HG02642 (cell line): ENCODE measurements at regions not wholly inside any gene's neighbourhood (a gene's known extent, or its start where the extent isn't known, plus 50 kb on each side); places are given as distances from the start of the nearest gene placed in this dataset.
"Not testable (repeated sequence)": the region's sequence is repeated elsewhere in the genome, so short reads cannot be mapped to it uniquely, and the experiment has no call there.

ENCODE experiments used
- ATAC-seq: cut with Tn5 transposase; IDR thresholded peaks from one replicate; pipeline ENCODE4 v1.9.1; 2021; ENCODE audit warnings: mild to moderate bottlenecking; ENCODE audit not compliant: unreplicated experiment, poor library complexity

GRCh38 chr5:89794504-89794903 lies 615.1 kb downstream of the CETN3 start:
- ATAC-seq = not testable (repeated sequence)

GRCh38 chr5:89779734-89780133 lies 629.8 kb downstream of the CETN3 start:
- not testable (repeated sequence) for ATAC-seq

DNA sequence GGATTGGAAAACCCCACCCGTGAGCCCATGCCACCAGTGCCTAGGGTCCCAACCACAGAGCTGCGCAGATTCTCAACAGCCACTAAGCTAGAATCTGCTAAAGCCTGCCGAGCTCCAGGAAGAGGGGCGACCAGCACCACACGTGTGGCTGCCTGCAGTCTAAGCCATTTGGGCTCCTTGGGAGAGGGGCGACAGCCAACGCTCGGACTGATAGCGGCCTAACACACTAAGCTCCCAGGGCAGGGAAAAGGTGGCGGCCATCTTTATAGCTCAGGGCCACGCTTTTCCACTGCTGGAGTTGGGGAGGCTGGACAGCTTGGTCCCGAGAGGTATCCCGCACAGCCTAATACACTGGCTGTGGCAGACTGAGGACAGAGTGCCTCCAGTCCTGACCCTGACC lies 631.8 kb downstream of the CETN3 start:
- no peak for ATAC-seq

DNA sequence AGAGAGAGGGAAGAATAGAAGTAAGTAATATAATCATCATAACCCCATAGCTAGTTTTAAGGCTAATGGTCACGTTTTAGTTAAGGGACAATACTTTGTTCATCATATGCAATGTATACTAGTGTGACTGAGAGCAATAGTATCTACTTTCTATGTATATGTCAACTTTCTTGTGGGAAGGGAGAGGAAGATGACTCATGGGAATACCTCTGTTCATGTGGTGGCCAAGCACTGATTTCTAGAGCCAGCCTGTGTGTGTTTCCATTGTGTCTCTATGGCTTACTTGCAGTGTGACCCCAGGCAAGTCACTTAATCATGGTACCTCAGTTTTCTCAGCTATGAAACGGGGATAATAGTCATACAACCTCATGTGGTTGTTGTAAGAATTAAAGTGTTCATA lies 639.6 kb downstream of the CETN3 start:
- no peak for ATAC-seq

GRCh38 chr5:89759802-89760201 lies 649.8 kb downstream of the CETN3 start:
- no peak for ATAC-seq

DNA sequence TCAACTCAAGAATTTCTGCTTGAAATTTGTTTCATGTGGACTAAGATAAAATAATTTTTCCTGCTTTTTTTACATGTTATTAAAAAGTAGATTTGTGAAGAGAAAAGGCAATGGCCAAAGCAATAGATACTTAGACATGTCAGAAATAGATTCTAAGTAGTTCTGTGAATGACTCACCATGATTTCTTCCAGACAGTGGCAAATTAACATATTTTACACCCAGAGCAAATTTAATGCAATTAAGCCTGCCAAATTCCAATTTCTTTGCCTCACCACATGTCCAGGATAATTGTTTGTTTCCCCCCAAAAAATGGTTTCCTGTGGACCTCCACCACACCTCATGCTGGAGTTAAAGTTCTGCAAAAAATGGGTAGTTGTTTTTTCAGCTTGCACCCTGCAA lies 651.4 kb downstream of the CETN3 start:
- no peak for ATAC-seq

DNA sequence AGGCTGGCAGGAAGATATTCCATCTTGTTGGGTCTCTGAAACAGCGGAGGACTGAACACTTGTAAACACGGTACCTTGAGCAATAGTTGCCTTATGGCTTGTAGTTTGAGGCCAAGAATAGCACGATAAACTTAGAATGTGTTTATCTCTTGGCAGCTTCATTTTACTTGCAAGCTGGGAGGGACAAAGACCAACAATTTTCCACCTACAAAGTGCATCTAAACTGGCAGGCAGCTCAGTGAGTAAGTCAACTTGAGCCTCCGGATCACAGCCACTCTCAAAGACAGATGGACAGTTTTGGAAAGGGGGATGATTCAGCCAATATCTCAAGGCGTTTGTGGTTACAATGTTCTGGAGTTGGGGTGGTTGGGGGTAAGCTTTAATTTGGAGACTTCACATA lies 652.6 kb downstream of the CETN3 start:
- no peak for ATAC-seq

DNA sequence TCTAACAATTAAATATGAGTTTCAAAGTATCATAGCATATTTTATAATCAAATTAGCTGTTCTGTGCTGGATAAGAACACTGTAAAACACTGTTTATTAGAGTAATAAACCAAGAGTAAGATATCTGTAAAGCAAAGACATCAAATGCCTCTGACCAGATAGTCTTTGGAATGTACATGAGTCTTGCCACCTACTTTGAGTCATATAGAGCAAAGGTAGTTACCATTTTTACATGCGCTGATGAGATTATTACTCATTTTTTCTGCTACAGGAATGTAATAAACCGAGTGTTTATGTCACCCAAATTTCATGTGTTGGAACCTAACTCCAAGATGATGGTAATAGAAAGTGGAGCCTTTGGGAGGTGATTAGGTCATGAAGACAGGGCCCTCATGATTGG lies 654.5 kb downstream of the CETN3 start:
- no peak for ATAC-seq

- no peak for ATAC-seq
These were observed 674.5 kb downstream of the CETN3 start for GRCh38 chr5:89735082-89735481.

DNA sequence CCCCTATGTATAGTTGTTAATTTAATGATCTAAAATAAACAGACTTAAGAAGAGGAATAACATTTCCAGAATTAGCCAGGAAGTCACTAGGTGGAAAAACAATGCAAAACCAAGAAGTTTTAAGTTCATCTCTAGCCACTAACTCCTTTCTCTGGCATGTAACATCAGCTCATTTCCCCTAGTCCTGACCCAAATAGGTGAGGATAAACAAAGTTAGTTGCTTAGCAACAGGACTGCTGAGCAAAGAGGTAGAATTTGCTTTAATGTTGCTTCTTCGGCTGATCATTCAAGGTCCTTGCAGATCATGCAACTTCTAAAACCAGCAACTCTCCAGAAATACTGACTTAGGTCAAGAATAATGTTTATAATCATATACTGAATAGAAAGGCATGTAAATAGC lies 675.8 kb downstream of the CETN3 start:
- no peak for ATAC-seq

DNA sequence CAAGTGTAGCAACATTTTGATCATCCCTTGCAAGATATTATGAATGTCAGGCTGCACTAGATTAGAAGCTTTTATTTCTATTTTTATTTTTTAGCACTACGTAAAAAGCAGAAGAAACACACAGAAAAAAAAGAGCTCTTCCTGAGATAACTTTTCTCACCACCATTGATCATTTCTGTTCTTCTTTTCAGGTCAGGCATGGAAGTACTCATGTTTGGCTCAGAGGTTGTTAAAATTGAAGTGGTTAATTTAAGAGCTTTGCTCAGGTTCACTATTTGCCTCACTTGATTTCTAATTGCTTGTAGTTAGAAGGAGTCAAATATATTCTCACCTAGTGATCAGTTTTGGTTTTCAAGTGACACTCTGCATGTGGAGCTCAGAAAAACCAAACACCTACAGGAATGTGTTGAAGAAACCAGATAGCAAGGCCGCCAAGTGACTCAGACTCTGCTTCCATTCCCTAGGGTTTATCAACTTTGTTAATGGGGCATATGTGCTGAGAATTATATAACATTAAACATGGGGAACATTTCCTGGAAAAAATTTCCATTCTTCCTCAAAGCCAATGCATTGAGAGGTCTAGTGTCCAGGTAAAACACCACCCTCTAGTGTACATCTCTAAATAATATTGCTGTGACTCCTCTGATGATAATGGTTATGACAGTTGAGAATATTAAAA lies 679.8 kb downstream of the CETN3 start:
- no peak for ATAC-seq

DNA sequence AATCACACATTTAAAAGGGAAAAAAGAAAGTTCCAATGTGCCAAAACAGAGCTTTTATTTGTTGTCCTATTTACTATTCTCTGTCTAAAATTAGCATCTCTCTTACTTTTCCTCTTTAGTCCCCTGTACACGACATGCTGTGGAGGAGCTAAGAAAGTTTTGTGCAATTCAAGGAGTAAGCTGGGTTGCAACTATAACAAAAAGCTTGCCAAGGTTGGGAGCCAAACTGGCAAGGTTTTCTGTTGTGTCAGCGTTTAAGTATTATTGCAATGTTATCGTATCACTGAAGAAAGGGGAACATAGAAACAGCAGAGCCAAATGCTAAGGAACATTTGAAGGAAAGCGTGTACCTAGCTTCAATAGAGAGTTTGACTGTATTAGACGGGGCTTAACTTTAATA lies 680.8 kb downstream of the CETN3 start:
- ATAC-seq = no peak

- ATAC-seq = no peak
These were observed 681.4 kb downstream of the CETN3 start for GRCh38 chr5:89728134-89728533.

GRCh38 chr5:89724379-89725095 lies 685.0 kb downstream of the CETN3 start:
- ATAC-seq = no peak

GRCh38 chr5:89723907-89724306 lies 685.6 kb downstream of the CETN3 start:
- ATAC-seq = no peak

DNA sequence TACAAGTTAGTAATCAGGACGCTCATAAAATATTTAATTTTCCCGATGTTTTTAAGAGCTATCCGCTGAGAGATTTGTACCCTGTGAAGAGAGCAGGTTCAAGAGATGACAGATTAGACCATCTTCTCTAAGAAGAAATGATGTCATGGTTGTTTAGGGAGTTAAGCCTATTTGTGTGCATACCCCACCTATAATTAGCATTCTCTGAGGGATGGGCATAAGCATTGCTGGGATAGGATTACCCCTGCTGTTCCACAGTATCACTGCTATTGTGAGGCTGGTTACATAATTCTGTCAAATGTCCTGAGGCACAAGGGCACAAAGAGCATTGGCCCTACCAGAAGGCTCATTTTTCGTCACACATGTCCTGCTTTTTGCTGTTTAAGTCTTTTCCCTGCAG lies 687.0 kb downstream of the CETN3 start:
- no peak for ATAC-seq

DNA sequence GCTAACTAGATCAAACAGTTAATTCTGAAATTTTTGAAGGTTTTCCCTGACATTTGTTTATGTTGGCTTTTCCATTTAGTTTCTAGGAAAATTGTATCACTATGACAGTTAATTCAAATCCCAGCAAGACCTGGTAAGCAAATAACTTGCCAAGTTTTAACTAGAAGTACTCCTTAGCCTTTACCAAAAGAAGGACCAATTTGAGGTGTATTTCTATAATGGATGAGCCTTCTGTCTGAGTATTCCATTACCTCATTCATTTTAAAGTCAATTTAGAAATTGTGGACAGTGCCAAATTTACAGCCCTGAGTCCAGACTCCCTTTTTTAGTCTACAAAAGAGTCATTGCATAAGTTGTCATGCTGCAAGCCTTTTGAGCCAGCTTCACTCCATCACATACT lies 687.6 kb downstream of the CETN3 start:
- ATAC-seq = no peak

GRCh38 chr5:89721353-89721752 lies 688.2 kb downstream of the CETN3 start:
- ATAC-seq = no peak

- ATAC-seq = no peak
These were observed 697.3 kb downstream of the CETN3 start for GRCh38 chr5:89712134-89712700.

DNA sequence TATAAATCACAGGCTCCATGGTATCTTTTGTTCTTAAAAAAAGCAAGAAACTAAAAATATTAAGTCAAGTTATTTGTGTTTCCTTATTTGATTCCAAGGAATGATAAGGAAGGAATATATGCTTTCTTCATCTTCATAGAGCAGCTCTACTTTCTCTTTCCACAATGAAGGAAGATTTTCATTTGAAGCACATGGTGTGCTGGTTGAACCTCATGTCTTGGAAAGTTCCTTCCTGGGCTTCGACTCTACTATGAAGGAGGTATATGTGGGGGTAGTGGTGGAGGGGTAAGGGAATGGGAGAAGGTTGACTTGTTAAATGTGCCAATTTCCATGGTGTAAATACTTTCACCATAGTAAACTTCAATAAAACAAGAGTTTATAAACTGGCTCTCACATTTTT lies 698.0 kb downstream of the CETN3 start:
- no peak for ATAC-seq

DNA sequence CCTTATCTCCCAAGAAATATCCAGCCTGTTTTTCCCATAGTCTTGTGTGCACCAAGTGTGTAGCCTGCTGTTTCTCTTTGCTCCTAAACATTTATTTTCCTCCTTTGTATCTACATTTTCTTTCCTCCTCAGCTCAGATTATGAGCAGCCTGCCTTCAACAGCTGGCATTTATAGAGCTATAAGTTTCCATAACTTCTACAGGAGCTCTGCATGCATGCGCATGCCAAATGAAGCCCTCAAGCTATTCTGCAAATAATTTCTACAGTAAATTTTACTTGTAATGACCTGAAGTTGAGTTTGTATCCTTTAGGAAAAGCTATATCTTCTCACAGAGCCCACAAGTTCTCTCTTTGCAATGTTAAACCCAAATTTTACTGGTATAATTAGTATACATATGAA lies 699.5 kb downstream of the CETN3 start:
- no peak for ATAC-seq

GRCh38 chr5:89707891-89708290 lies 701.7 kb downstream of the CETN3 start:
- ATAC-seq = no peak
